ENCODE measurements at regions not wholly inside any gene's neighbourhood (a gene's known extent, or its start where the extent isn't known, plus 50 kb on each side); places are given as distances from the start of the nearest gene placed in this dataset.

DNA sequence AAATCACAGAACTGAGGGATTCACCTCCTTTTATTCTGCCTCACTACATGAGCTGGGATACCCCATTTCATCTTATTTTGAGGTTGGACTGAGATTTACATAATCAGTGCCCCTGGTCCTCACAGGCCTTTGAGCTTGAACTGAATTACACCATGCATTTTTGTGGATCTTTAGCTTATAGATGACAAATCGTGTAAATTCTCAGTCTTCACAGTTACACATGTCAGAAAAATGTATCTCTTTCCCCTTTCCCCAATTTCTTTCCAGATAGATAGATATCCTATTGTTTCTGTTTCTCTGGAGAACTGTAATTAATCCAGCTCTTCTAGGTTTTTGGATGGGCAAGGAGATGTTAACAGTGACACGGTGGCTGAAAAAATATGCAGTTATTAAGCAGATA, 1778.9 kb upstream of the SEL1L start:
- no peak overlapping the region for H3K4me2 ChIP-seq (ENCODE audit: low read length)
- no peaks in the 10 kb centered on the region for H4K20me1 ChIP-seq (ENCODE audit: insufficient read depth, low read length)
- H3K9ac ChIP-seq (ENCODE audit: low read length): no peak overlapping the region
- H2AFZ ChIP-seq (ENCODE audit: low read length): no peak overlapping the region
- H3K9me2 ChIP-seq (ENCODE audit: low read depth, low read length): no peaks in the 10 kb centered on the region
- H3K9me3 ChIP-seq (ENCODE audit: low read length): no peaks in the 10 kb centered on the region
- no peaks in the 10 kb centered on the region for H3K27me3 ChIP-seq (ENCODE audit: insufficient read depth, low read length)
- H3K36me3 ChIP-seq (ENCODE audit: insufficient read depth, low read length): no peaks in the 10 kb centered on the region
- H3K4me3 ChIP-seq (ENCODE audit: low read depth, low read length, poor library complexity, severe bottlenecking): no peak overlapping the region
- H3K4me1 ChIP-seq (ENCODE audit: insufficient read depth, low read length, severe bottlenecking): peaks cover 19% of the 10 kb centered on the region
- H3K79me2 ChIP-seq (ENCODE audit: insufficient read depth, low read length): no peaks in the 10 kb centered on the region
- H3K27ac ChIP-seq (ENCODE audit: low read depth, low read length, poor library complexity, severe bottlenecking): no peak overlapping the region
- H3F3A ChIP-seq (ENCODE audit: insufficient read depth, low read length): no peaks in the 10 kb centered on the region
- TF ChIP-seq, protein P1, sequence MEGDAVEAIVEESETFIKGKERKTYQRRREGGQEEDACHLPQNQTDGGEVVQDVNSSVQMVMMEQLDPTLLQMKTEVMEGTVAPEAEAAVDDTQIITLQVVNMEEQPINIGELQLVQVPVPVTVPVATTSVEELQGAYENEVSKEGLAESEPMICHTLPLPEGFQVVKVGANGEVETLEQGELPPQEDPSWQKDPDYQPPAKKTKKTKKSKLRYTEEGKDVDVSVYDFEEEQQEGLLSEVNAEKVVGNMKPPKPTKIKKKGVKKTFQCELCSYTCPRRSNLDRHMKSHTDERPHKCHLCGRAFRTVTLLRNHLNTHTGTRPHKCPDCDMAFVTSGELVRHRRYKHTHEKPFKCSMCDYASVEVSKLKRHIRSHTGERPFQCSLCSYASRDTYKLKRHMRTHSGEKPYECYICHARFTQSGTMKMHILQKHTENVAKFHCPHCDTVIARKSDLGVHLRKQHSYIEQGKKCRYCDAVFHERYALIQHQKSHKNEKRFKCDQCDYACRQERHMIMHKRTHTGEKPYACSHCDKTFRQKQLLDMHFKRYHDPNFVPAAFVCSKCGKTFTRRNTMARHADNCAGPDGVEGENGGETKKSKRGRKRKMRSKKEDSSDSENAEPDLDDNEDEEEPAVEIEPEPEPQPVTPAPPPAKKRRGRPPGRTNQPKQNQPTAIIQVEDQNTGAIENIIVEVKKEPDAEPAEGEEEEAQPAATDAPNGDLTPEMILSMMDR (IDR thresholded peaks at IDR 0.05; ENCODE audit: low read length): no peak
- TF ChIP-seq EZH2 (IDR thresholded peaks at IDR 0.05; ENCODE audit: borderline replicate concordance, low read length): no peak

DNA sequence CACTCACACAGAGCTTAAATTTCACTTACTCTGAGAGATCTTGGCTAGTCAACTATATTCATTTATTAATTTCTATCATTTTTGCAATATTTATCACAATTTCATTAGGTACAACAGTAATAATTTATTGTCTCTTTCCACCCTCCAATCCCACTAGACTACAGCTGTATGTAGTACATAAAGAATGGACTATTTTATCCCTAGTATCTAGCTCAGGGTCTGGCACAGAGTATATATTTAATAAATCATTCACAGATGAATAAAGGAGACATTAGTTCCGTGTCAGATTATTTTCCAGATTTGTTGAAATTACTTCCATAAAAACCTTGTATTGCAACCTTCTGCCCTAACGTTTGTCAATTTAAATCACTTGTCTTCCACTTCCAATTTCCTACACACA, 1781.1 kb upstream of the SEL1L start:
- 0 out of 2 replicates have a peak, but pooled peaks cover 2% of the 10 kb centered on the region for H3K9me3 ChIP-seq (ENCODE audit: low read length)

DNA sequence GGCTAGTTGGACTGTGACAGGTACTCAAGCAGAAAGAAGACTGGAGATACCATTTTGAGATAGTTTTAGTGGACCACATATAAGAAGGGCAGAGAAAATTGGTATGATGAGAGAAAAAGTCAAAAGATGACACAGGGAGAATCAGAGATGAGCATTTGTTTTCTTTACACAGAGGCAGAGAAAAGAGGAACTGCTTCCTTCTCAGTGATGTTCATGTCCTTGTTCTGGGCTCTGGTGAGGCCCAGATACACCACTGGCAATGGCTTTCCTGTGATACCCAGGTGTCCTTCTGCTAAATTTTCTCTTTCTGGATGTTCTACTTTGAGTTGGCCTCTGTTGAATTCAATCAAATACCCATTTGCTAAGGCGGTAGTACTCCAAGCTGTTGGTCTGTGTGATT, 1782.7 kb upstream of the SEL1L start:
- Histone ChIP-seq H2AFZ (ENCODE audit: low read length) (no peak overlapping the region), H3K4me1 (ENCODE audit: insufficient read depth, low read length, severe bottlenecking) (peaks cover 23% of the 10 kb centered on the region), H3K27ac (ENCODE audit: low read depth, low read length, poor library complexity, severe bottlenecking) (peak overlapping the region; percentile 40), H3K9ac (ENCODE audit: low read length) (no peak overlapping the region), H3K79me2 (ENCODE audit: insufficient read depth, low read length) (no peaks in the 10 kb centered on the region), H3K9me2 (ENCODE audit: low read depth, low read length) (no peaks in the 10 kb centered on the region), H3K9me3 (ENCODE audit: low read length) (0 out of 2 replicates have a peak, but pooled peaks cover 2% of the 10 kb centered on the region), H4K20me1 (ENCODE audit: insufficient read depth, low read length) (no peaks in the 10 kb centered on the region), H3K27me3 (ENCODE audit: insufficient read depth, low read length) (no peaks in the 10 kb centered on the region), H3K36me3 (ENCODE audit: insufficient read depth, low read length) (no peaks in the 10 kb centered on the region), H3K4me2 (ENCODE audit: low read length) (no peak overlapping the region), H3F3A (ENCODE audit: insufficient read depth, low read length) (no peaks in the 10 kb centered on the region), H3K4me3 (ENCODE audit: low read depth, low read length, poor library complexity, severe bottlenecking) (no peak overlapping the region)
- TF ChIP-seq, protein P1 (IDR thresholded peaks at IDR 0.05; ENCODE audit: low read length): no peak
- no peak for TF ChIP-seq EZH2 (IDR thresholded peaks at IDR 0.05; ENCODE audit: borderline replicate concordance, low read length)

More for the DNA sequence above, 1781.1 kb upstream of the SEL1L start:
- Histone ChIP-seq H3K9me2 (ENCODE audit: low read depth, low read length) (no peaks in the 10 kb centered on the region), H2AFZ (ENCODE audit: low read length) (no peak overlapping the region), H3K4me3 (ENCODE audit: low read depth, low read length, poor library complexity, severe bottlenecking) (no peak overlapping the region), H3K27ac (ENCODE audit: low read depth, low read length, poor library complexity, severe bottlenecking) (no peak overlapping the region), H3F3A (ENCODE audit: insufficient read depth, low read length) (no peaks in the 10 kb centered on the region), H3K4me2 (ENCODE audit: low read length) (no peak overlapping the region), H3K36me3 (ENCODE audit: insufficient read depth, low read length) (no peaks in the 10 kb centered on the region), H3K27me3 (ENCODE audit: insufficient read depth, low read length) (no peaks in the 10 kb centered on the region), H3K79me2 (ENCODE audit: insufficient read depth, low read length) (no peaks in the 10 kb centered on the region), H4K20me1 (ENCODE audit: insufficient read depth, low read length) (no peaks in the 10 kb centered on the region), H3K4me1 (ENCODE audit: insufficient read depth, low read length, severe bottlenecking) (peaks cover 23% of the 10 kb centered on the region), H3K9ac (ENCODE audit: low read length) (no peak overlapping the region)
- no peak for TF ChIP-seq EZH2 (IDR thresholded peaks at IDR 0.05; ENCODE audit: borderline replicate concordance, low read length)
- TF ChIP-seq, protein P1 (IDR thresholded peaks at IDR 0.05; ENCODE audit: low read length): no peak
